ENCODE measurements at regions not wholly inside any gene's neighbourhood (a gene's known extent, or its start where the extent isn't known, plus 50 kb on each side); places are given as distances from the start of the nearest gene placed in this dataset.

GRCh38 chr12:111244673-111245072, 124.2 kb downstream of the PHETA1 start:
- no peak for TF ChIP-seq EZH2 (IDR thresholded peaks at IDR 0.05)
- TF ChIP-seq MAX (IDR thresholded peaks at IDR 0.05): no peak
- no peak for TF ChIP-seq CTCF (IDR thresholded peaks at IDR 0.05 in 2 of 3, conservative IDR thresholded peaks at IDR 0.05 in 1 of 3; ENCODE audit: borderline replicate concordance in 1 of 3, insufficient read depth in 1 of 3, low read depth in 2 of 3, low read length in 2 of 3)
- no peak for TF ChIP-seq CEBPB (IDR thresholded peaks at IDR 0.05; ENCODE audit: low read depth)
- no peak for TF ChIP-seq POLR2AphosphoS5 (IDR thresholded peaks at IDR 0.05; ENCODE audit: low read depth, low read length)
